ENCODE measurements at regions not wholly inside any gene's neighbourhood (a gene's known extent, or its start where the extent isn't known, plus 50 kb on each side); places are given as distances from the start of the nearest gene placed in this dataset.

- TF ChIP-seq EZH2phosphoT487 (IDR thresholded peaks at IDR 0.05; ENCODE audit: insufficient read depth, low read depth) (no peak), EZH2 (IDR thresholded peaks at IDR 0.05; ENCODE audit: insufficient read depth, poor library complexity, severe bottlenecking) (no peak)
- H3K4me2 ChIP-seq (ENCODE audit: unreplicated experiment) = no peak overlapping the region
- peaks cover 26% of the 10 kb centered on the region for H3K4me1 ChIP-seq (ENCODE audit: insufficient read depth)
- peaks cover 7% of the 10 kb centered on the region for H3F3A ChIP-seq (ENCODE audit: insufficient read depth)
- no peak overlapping the region for H2AFZ ChIP-seq
- in situ Hi-C loops (cut with MboI) = no loop called here
- H3K4me3 ChIP-seq = no peak overlapping the region
- H3K27me3 ChIP-seq (replicated peaks; ENCODE audit: insufficient read depth) = no peaks in the 10 kb centered on the region
- H3K36me3 ChIP-seq (ENCODE audit: low read depth) = no peaks in the 10 kb centered on the region
- 88 to 92% methylated on average over 1 of the region's 1 CpG for WGBS, 2 experiments (ENCODE audit: low coverage in 1 of 2, low lambda C conversion rate in 2 of 2, missing lambda C conversion rate in 2 of 2)
- no peaks in the 10 kb centered on the region for H3K9me2 ChIP-seq (ENCODE audit: insufficient read depth)
- H3K9me3 ChIP-seq (ENCODE audit: low read depth) = no peaks in the 10 kb centered on the region
- DNase-seq = peak; percentile 5
- H4K20me1 ChIP-seq (ENCODE audit: insufficient read depth) = no peaks in the 10 kb centered on the region
- peak overlapping the region; percentile 29; the same call in 1 of the 2 replicates for H3K27ac ChIP-seq
- no peak overlapping the region for H3K9ac ChIP-seq
- H3K79me2 ChIP-seq (ENCODE audit: insufficient read depth) = no peaks in the 10 kb centered on the region
Measured at GRCh38 chr1:67889466-67889865, 56.2 kb upstream of the GNG12 start.

- peak overlapping the region; percentile 47; the same call in 1 of the 2 replicates for H2AFZ ChIP-seq
- WGBS, 2 experiments (ENCODE audit: low coverage in 1 of 2, low lambda C conversion rate in 2 of 2, missing lambda C conversion rate in 2 of 2) = 75 to 78% methylated on average over 6 of the region's 6 CpGs
- H3K4me2 ChIP-seq (ENCODE audit: unreplicated experiment) = no peak overlapping the region
- H3K9ac ChIP-seq = no peak overlapping the region
- peaks cover 33% of the 10 kb centered on the region for H3K4me1 ChIP-seq (ENCODE audit: insufficient read depth)
- H3K36me3 ChIP-seq (ENCODE audit: low read depth) = no peaks in the 10 kb centered on the region
- H3K79me2 ChIP-seq (ENCODE audit: insufficient read depth) = no peaks in the 10 kb centered on the region
- H3K27ac ChIP-seq = no peak overlapping the region
- H3K9me2 ChIP-seq (ENCODE audit: insufficient read depth) = no peaks in the 10 kb centered on the region
- in situ Hi-C loops (cut with MboI) = no loop called here
- peaks cover 15% of the 10 kb centered on the region for H3F3A ChIP-seq (ENCODE audit: insufficient read depth)
- H3K4me3 ChIP-seq = no peak overlapping the region
- H3K27me3 ChIP-seq (replicated peaks; ENCODE audit: insufficient read depth) = no peaks in the 10 kb centered on the region
- DNase-seq = peak; percentile 26
- H3K9me3 ChIP-seq (ENCODE audit: low read depth) = no peaks in the 10 kb centered on the region
- no peaks in the 10 kb centered on the region for H4K20me1 ChIP-seq (ENCODE audit: insufficient read depth)
- TF ChIP-seq EZH2phosphoT487 (IDR thresholded peaks at IDR 0.05; ENCODE audit: insufficient read depth, low read depth) (no peak), EZH2 (IDR thresholded peaks at IDR 0.05; ENCODE audit: insufficient read depth, poor library complexity, severe bottlenecking) (no peak)
Measured at GRCh38 chr1:67888216-67889106, 55.2 kb upstream of the GNG12 start.

GRCh38 chr1:67887146-67887545 lies 53.9 kb upstream of the GNG12 start:
- H3K4me3 ChIP-seq = no peak overlapping the region
- no peaks in the 10 kb centered on the region for H3K27me3 ChIP-seq (replicated peaks; ENCODE audit: insufficient read depth)
- H3K36me3 ChIP-seq (ENCODE audit: low read depth) = no peaks in the 10 kb centered on the region
- H3K79me2 ChIP-seq (ENCODE audit: insufficient read depth) = no peaks in the 10 kb centered on the region
- H3K4me1 ChIP-seq (ENCODE audit: insufficient read depth) = peaks cover 43% of the 10 kb centered on the region
- no peak overlapping the region for H3K27ac ChIP-seq
- H3K9ac ChIP-seq = no peak overlapping the region
- in situ Hi-C loops (cut with MboI) = no loop called here
- H2AFZ ChIP-seq = no peak overlapping the region
- 50 to 52% methylated on average over 2 of the region's 2 CpGs for WGBS, 2 experiments (ENCODE audit: low coverage in 1 of 2, low lambda C conversion rate in 2 of 2, missing lambda C conversion rate in 2 of 2)
- H3K9me2 ChIP-seq (ENCODE audit: insufficient read depth) = no peaks in the 10 kb centered on the region
- no peaks in the 10 kb centered on the region for H3K9me3 ChIP-seq (ENCODE audit: low read depth)
- no peak for DNase-seq
- H4K20me1 ChIP-seq (ENCODE audit: insufficient read depth) = no peaks in the 10 kb centered on the region
- H3K4me2 ChIP-seq (ENCODE audit: unreplicated experiment) = no peak overlapping the region
- TF ChIP-seq EZH2 (IDR thresholded peaks at IDR 0.05; ENCODE audit: insufficient read depth, poor library complexity, severe bottlenecking) (no peak), EZH2phosphoT487 (IDR thresholded peaks at IDR 0.05; ENCODE audit: insufficient read depth, low read depth) (no peak)
- peaks cover 25% of the 10 kb centered on the region for H3F3A ChIP-seq (ENCODE audit: insufficient read depth)

- no peaks in the 10 kb centered on the region for H3K9me3 ChIP-seq (ENCODE audit: low read depth)
- H3K4me2 ChIP-seq (ENCODE audit: unreplicated experiment) = no peak overlapping the region
- H4K20me1 ChIP-seq (ENCODE audit: insufficient read depth) = no peaks in the 10 kb centered on the region
- H3K27me3 ChIP-seq (replicated peaks; ENCODE audit: insufficient read depth) = no peaks in the 10 kb centered on the region
- no peak overlapping the region for H2AFZ ChIP-seq
- H3F3A ChIP-seq (ENCODE audit: insufficient read depth) = peaks cover 26% of the 10 kb centered on the region
- in situ Hi-C loops (cut with MboI) = no loop called here
- peaks cover 44% of the 10 kb centered on the region for H3K4me1 ChIP-seq (ENCODE audit: insufficient read depth)
- H3K27ac ChIP-seq = no peak overlapping the region
- no peaks in the 10 kb centered on the region for H3K79me2 ChIP-seq (ENCODE audit: insufficient read depth)
- no peak for TF ChIP-seq EZH2 (IDR thresholded peaks at IDR 0.05; ENCODE audit: insufficient read depth, poor library complexity, severe bottlenecking)
- TF ChIP-seq EZH2phosphoT487 (IDR thresholded peaks at IDR 0.05; ENCODE audit: insufficient read depth, low read depth) = no peak
- no peak overlapping the region for H3K4me3 ChIP-seq
- H3K9ac ChIP-seq = no peak overlapping the region
- no peaks in the 10 kb centered on the region for H3K36me3 ChIP-seq (ENCODE audit: low read depth)
- no peak for DNase-seq
- WGBS, 2 experiments (ENCODE audit: low coverage in 1 of 2, low lambda C conversion rate in 2 of 2, missing lambda C conversion rate in 2 of 2) = 95% methylated on average over 2 of the region's 2 CpGs
- H3K9me2 ChIP-seq (ENCODE audit: insufficient read depth) = no peaks in the 10 kb centered on the region
Measured at GRCh38 chr1:67886076-67886475, 52.8 kb upstream of the GNG12 start.
